WERI-Rb-1 (cell line): ENCODE measurements at regions not wholly inside any gene's neighbourhood (a gene's known extent, or its start where the extent isn't known, plus 50 kb on each side); places are given as distances from the start of the nearest gene placed in this dataset.

Experiments
- DNase-seq: peaks from one replicate; pipeline ENCODE4 v3.0.0-alpha.2; 2020
- H3K27ac ChIP-seq: fragments of 250-450 bp; sonication (Bioruptor Pico); 2 replicates; pipeline ENCODE4 v1.5.1; 2020; ENCODE audit warnings: mild to moderate bottlenecking, moderate library complexity
- H3K27me3 ChIP-seq: fragments of 250-450 bp; sonication (Bioruptor Pico); 2 replicates; pipeline ENCODE4 v1.5.1; 2021; ENCODE audit warnings: mild to moderate bottlenecking, low read depth, moderate library complexity; ENCODE audit not compliant: insufficient read depth, severe bottlenecking
- H3K36me3 ChIP-seq: fragments of 250-450 bp; sonication (Bioruptor Pico); 2 replicates; pipeline ENCODE4 v1.5.1; 2020; ENCODE audit warnings: mild to moderate bottlenecking, moderate library complexity
- H3K4me3 ChIP-seq: 2 replicates; pipeline ENCODE4 v1.5.1; 2011; ENCODE audit warnings: low read depth, mild to moderate bottlenecking, control low read depth, low read length
- H3K9me3 ChIP-seq: fragments of 250-450 bp; sonication (Bioruptor Pico); 2 replicates; pipeline ENCODE4 v1.5.1; 2021; ENCODE audit warnings: mild to moderate bottlenecking, moderate library complexity; ENCODE audit not compliant: severe bottlenecking
- CTCF ChIP-seq: IDR thresholded peaks from 2 replicates; pipeline ENCODE4 v1.5.1; 2011; ENCODE audit warnings: low read depth, mild to moderate bottlenecking, control low read depth, inconsistent platforms, low read length

GRCh38 chr10:20954519-20954918 lies 57.4 kb upstream of the NEBL start:
- no peak overlapping the region for H3K27ac ChIP-seq
- no peaks in the 10 kb centered on the region for H3K9me3 ChIP-seq
- no peak for DNase-seq
- H3K27me3 ChIP-seq = no peaks in the 10 kb centered on the region
- H3K36me3 ChIP-seq = no peaks in the 10 kb centered on the region
- TF ChIP-seq CTCF = no peak
- H3K4me3 ChIP-seq = no peak overlapping the region

- no peak for DNase-seq
- H3K27ac ChIP-seq = no peak overlapping the region
- no peaks in the 10 kb centered on the region for H3K36me3 ChIP-seq
- no peak for TF ChIP-seq CTCF
- no peaks in the 10 kb centered on the region for H3K9me3 ChIP-seq
- H3K27me3 ChIP-seq = no peaks in the 10 kb centered on the region
- H3K4me3 ChIP-seq = no peak overlapping the region
Measured at GRCh38 chr10:20953120-20953519, 56.0 kb upstream of the NEBL start.

GRCh38 chr10:20949967-20950366 lies 52.9 kb upstream of the NEBL start:
- Histone ChIP-seq H3K36me3 (no peaks in the 10 kb centered on the region), H3K9me3 (no peaks in the 10 kb centered on the region), H3K27ac (no peak overlapping the region), H3K27me3 (no peaks in the 10 kb centered on the region), H3K4me3 (no peak overlapping the region)
- no peak for TF ChIP-seq CTCF
- peak; percentile 8 for DNase-seq

GRCh38 chr10:20948686-20949327 lies 51.7 kb upstream of the NEBL start:
- 0 out of 2 replicates have a peak overlapping the region, but pooled peaks have one; percentile 6 for H3K4me3 ChIP-seq

More at GRCh38 chr10:20948686-20949327, 51.7 kb upstream of the NEBL start:
- Histone ChIP-seq H3K27ac (no peak overlapping the region), H3K36me3 (no peaks in the 10 kb centered on the region), H3K27me3 (no peaks in the 10 kb centered on the region), H3K9me3 (no peaks in the 10 kb centered on the region)
- TF ChIP-seq CTCF = no peak
- peak; percentile 10 for DNase-seq
